ENCODE measurements at regions not wholly inside any gene's neighbourhood (a gene's known extent, or its start where the extent isn't known, plus 50 kb on each side); places are given as distances from the start of the nearest gene placed in this dataset.
A peak's percentile ranks its signal among the peaks of the same experiment; 100 is the strongest.

GRCh38 chr2:129610766-129611165 lies 368.7 kb upstream of the RAB6C start:
- ATAC-seq, result no peak
- no peak overlapping the region for H3K4me3 Mint-ChIP-seq
- H3K4me1 Mint-ChIP-seq, result no peaks in the 10 kb centered on the region
- peaks cover 18% of the 10 kb centered on the region for H3K27me3 Mint-ChIP-seq
- H3K9me3 Mint-ChIP-seq, result peaks cover 7% of the 10 kb centered on the region
- H3K36me3 Mint-ChIP-seq, result no peaks in the 10 kb centered on the region
- no peak overlapping the region for H3K27ac Mint-ChIP-seq

DNA sequence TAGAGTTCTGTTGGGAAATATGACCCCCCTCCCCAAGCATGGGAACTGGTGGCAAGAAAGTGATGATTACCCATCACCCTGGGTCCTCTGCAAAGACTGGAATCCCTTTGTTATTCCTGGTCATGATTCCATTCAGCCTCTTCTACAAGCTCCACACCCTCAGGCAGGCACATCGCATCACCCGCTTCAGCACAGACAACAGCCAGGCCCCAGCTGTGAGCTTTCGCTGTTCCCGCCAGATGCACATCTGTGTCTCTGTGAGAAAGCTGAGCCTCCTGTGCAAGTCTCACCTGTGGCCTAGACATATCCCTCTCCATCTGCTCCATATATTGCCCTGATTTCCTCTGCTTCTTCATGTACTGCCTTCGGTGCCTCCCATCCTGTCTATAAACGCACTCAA lies 368.0 kb upstream of the RAB6C start:
- Mint-ChIP-seq H3K4me1 (no peaks in the 10 kb centered on the region), H3K9me3 (peaks cover 7% of the 10 kb centered on the region), H3K36me3 (no peaks in the 10 kb centered on the region), H3K4me3 (no peak overlapping the region), H3K27ac (no peak overlapping the region), H3K27me3 (peaks cover 11% of the 10 kb centered on the region)
- ATAC-seq, result no peak

GRCh38 chr2:129619471-129619870 lies 360.0 kb upstream of the RAB6C start:
- H3K36me3 Mint-ChIP-seq, result no peaks in the 10 kb centered on the region
- no peak for ATAC-seq
- H3K27me3 Mint-ChIP-seq, result peaks cover 4% of the 10 kb centered on the region
- H3K4me3 Mint-ChIP-seq, result no peak overlapping the region
- no peaks in the 10 kb centered on the region for H3K4me1 Mint-ChIP-seq
- H3K9me3 Mint-ChIP-seq, result no peaks in the 10 kb centered on the region
- H3K27ac Mint-ChIP-seq, result no peak overlapping the region

- Mint-ChIP-seq H3K4me3 (no peak overlapping the region), H3K27ac (no peak overlapping the region), H3K36me3 (no peaks in the 10 kb centered on the region), H3K27me3 (no peaks in the 10 kb centered on the region), H3K9me3 (no peaks in the 10 kb centered on the region), H3K4me1 (no peaks in the 10 kb centered on the region)
- no peak for ATAC-seq
Measured at GRCh38 chr2:129620411-129620810, 359.1 kb upstream of the RAB6C start.

DNA sequence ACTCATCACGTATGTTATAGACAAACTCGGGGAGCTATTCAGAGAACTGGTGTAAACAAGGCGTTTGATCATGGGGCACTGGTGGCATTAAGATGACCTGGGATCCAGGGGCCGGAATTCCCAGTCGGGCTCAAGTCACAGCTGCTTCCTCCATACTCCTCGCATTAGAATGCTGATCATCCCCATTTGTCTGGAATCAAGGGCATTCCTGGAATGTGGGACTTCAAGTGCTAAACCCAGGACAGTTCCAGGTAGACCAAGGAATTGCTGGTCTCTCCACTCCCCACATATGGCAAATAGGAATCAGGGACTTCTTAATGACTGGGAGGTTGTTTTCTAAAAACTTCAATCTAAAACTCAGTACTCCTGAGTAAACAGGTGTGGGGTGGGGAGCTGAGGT lies 355.7 kb upstream of the RAB6C start:
- Mint-ChIP-seq H3K27ac (no peak overlapping the region), H3K4me3 (no peak overlapping the region), H3K9me3 (peaks cover 3% of the 10 kb centered on the region), H3K36me3 (no peaks in the 10 kb centered on the region), H3K27me3 (no peaks in the 10 kb centered on the region), H3K4me1 (no peaks in the 10 kb centered on the region)
- no peak for ATAC-seq

- no peak overlapping the region for H3K4me3 Mint-ChIP-seq
- no peak overlapping the region for H3K27ac Mint-ChIP-seq
- no peaks in the 10 kb centered on the region for H3K27me3 Mint-ChIP-seq
- H3K36me3 Mint-ChIP-seq, result no peaks in the 10 kb centered on the region
- peaks cover 7% of the 10 kb centered on the region for H3K9me3 Mint-ChIP-seq
- H3K4me1 Mint-ChIP-seq, result no peaks in the 10 kb centered on the region
- no peak for ATAC-seq
Measured at GRCh38 chr2:129627437-129627836, 352.0 kb upstream of the RAB6C start.

- no peaks in the 10 kb centered on the region for H3K36me3 Mint-ChIP-seq
- ATAC-seq, result no peak
- no peaks in the 10 kb centered on the region for H3K9me3 Mint-ChIP-seq
- H3K4me3 Mint-ChIP-seq, result no peak overlapping the region
- H3K4me1 Mint-ChIP-seq, result no peaks in the 10 kb centered on the region
- no peaks in the 10 kb centered on the region for H3K27me3 Mint-ChIP-seq
- no peak overlapping the region for H3K27ac Mint-ChIP-seq
Measured at GRCh38 chr2:129636692-129637091, 342.8 kb upstream of the RAB6C start.

GRCh38 chr2:129641371-129641770 lies 338.1 kb upstream of the RAB6C start:
- Mint-ChIP-seq H3K27ac (no peak overlapping the region), H3K4me1 (no peaks in the 10 kb centered on the region), H3K4me3 (no peak overlapping the region), H3K9me3 (no peaks in the 10 kb centered on the region), H3K27me3 (no peaks in the 10 kb centered on the region), H3K36me3 (no peaks in the 10 kb centered on the region)
- ATAC-seq, result no peak

- Mint-ChIP-seq H3K27ac (no peak overlapping the region), H3K4me1 (no peaks in the 10 kb centered on the region), H3K9me3 (no peaks in the 10 kb centered on the region), H3K36me3 (no peaks in the 10 kb centered on the region), H3K27me3 (no peaks in the 10 kb centered on the region), H3K4me3 (no peak overlapping the region)
- no peak for ATAC-seq
Measured at GRCh38 chr2:129642526-129643043, 336.9 kb upstream of the RAB6C start.

GRCh38 chr2:129645335-129645734 lies 334.1 kb upstream of the RAB6C start:
- Mint-ChIP-seq H3K27me3 (no peaks in the 10 kb centered on the region), H3K4me3 (no peak overlapping the region), H3K27ac (no peak overlapping the region), H3K36me3 (no peaks in the 10 kb centered on the region), H3K4me1 (no peaks in the 10 kb centered on the region), H3K9me3 (no peaks in the 10 kb centered on the region)
- ATAC-seq, result no peak

DNA sequence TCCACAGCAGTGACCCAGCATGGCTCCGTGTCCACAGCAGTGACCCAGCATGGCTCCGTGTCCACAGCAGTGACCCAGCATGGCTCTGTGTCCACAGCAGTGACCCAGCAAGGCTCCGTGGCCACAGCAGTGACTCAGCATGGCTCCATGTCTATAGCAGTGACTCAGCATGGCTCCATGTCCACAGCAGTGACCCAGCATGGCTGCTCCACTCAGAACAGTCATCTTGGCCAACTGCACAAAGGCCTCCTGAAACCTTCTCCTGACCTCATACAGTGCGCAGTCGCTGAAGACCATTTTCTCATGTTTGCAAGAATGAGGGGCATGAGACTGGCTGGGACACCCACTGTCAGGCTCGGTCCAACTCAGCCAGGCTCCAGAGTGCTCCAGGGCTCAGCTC lies 333.4 kb upstream of the RAB6C start:
- Mint-ChIP-seq H3K4me1 (no peaks in the 10 kb centered on the region), H3K27ac (no peak overlapping the region), H3K4me3 (no peak overlapping the region), H3K9me3 (no peaks in the 10 kb centered on the region), H3K36me3 (no peaks in the 10 kb centered on the region), H3K27me3 (no peaks in the 10 kb centered on the region)
- no peak for ATAC-seq

GRCh38 chr2:129653246-129653645 lies 326.2 kb upstream of the RAB6C start:
- Mint-ChIP-seq H3K9me3 (no peaks in the 10 kb centered on the region), H3K36me3 (no peaks in the 10 kb centered on the region), H3K27me3 (no peaks in the 10 kb centered on the region), H3K27ac (no peak overlapping the region), H3K4me1 (no peaks in the 10 kb centered on the region), H3K4me3 (no peak overlapping the region)
- peak; percentile 31 for ATAC-seq

DNA sequence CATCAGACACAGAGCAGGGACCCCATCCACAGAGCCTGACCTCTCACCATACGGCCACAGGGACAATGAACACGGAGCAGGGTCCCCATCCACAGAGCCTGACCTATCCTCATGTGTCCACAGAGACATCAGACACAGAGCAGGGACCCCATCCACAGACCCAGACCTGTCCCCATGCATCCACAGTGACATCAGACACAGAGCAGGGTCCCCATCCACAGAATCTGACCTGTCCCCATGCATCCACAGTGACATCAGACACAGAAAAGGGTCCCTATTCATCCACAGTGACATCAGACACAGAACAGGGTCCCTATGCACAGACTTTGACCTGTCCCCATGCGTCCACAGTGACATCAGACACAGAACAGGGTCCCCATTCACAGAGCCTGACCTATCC lies 325.1 kb upstream of the RAB6C start:
- Mint-ChIP-seq H3K27me3 (no peaks in the 10 kb centered on the region), H3K36me3 (no peaks in the 10 kb centered on the region), H3K4me3 (no peak overlapping the region), H3K9me3 (peaks cover 4% of the 10 kb centered on the region), H3K4me1 (no peaks in the 10 kb centered on the region), H3K27ac (no peak overlapping the region)
- ATAC-seq, result no peak

GRCh38 chr2:129656081-129656598 lies 323.3 kb upstream of the RAB6C start:
- Mint-ChIP-seq H3K36me3 (no peaks in the 10 kb centered on the region), H3K4me1 (no peaks in the 10 kb centered on the region), H3K9me3 (peaks cover 6% of the 10 kb centered on the region), H3K4me3 (no peak overlapping the region), H3K27me3 (no peaks in the 10 kb centered on the region), H3K27ac (no peak overlapping the region)
- no peak for ATAC-seq

GRCh38 chr2:129658430-129658829 lies 321.0 kb upstream of the RAB6C start:
- Mint-ChIP-seq H3K27me3 (peaks cover 15% of the 10 kb centered on the region), H3K36me3 (no peaks in the 10 kb centered on the region), H3K27ac (no peak overlapping the region), H3K4me1 (no peaks in the 10 kb centered on the region), H3K4me3 (no peak overlapping the region), H3K9me3 (peaks cover 6% of the 10 kb centered on the region)
- no peak for ATAC-seq

- H3K4me1 Mint-ChIP-seq, result no peaks in the 10 kb centered on the region
- no peak for ATAC-seq
- peaks cover 6% of the 10 kb centered on the region for H3K9me3 Mint-ChIP-seq
- no peak overlapping the region for H3K27ac Mint-ChIP-seq
- peaks cover 15% of the 10 kb centered on the region for H3K27me3 Mint-ChIP-seq
- H3K4me3 Mint-ChIP-seq, result no peak overlapping the region
- no peaks in the 10 kb centered on the region for H3K36me3 Mint-ChIP-seq
Measured at GRCh38 chr2:129661935-129662334, 317.5 kb upstream of the RAB6C start.

DNA sequence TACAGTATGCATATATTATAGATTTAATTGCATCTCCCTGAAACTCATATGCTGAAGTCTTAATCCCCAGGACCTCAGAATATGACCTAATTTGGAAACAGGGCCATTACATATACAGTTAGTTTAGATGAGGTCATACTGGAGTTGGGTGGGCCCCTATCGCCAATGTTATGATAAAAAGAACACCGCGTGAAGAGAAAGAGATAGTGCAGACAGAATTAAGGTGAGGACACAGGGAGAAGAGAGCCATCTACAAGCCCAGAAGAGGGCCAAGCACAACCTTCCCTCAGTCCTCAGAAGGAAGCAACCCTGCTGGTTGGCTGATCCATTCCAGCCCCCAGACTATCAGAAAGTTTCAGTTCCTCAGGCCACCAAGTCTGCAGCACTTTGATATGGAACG lies 311.9 kb upstream of the RAB6C start:
- Mint-ChIP-seq H3K27ac (no peak overlapping the region), H3K4me3 (no peak overlapping the region), H3K9me3 (no peaks in the 10 kb centered on the region), H3K4me1 (no peaks in the 10 kb centered on the region), H3K36me3 (no peaks in the 10 kb centered on the region), H3K27me3 (peaks cover 3% of the 10 kb centered on the region)
- ATAC-seq, result no peak

Measured in stimulated activated memory B cell treated with anti-CD40 and anti-IgM and Interleukin-4, amounts not matched to agents 10 μg/mL and 1 μg/mL and 100 μg/mL, for 72 hours (primary cell).